ENCODE measurements at regions not wholly inside any gene's neighbourhood (a gene's known extent, or its start where the extent isn't known, plus 50 kb on each side); places are given as distances from the start of the nearest gene placed in this dataset.

DNA sequence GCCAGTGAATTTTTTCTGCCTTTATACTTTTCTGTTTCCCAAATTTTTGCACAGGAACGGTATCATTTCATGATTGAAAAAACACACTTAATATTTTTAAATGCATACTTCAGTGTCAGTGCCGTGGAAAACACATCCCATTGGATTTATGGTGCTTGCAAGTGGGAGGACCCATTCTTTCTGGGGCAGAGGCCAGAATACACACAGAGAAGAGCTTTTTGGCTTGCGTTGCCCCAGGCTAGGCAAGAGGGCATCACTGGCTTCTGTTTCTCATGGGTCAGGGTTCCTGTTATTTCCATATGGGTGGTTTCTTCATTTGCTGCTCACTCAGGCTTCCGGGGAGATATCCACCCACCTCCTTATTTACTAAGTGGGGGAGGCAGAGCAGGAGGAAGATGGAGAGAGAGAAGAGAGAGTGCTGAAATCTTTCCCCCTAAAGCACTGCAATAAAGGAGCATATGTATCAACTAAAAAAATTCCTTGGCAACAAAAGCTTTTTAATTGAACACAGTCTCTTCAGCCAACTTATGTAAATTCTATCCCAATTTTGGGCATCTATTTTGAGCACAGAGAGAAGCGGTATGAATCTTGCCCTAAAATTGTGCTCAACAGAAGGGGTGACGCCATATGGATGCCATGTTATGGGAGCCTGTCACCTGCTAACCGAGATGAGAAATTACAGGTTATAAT is 66.0 kb upstream of the KIRREL3 start:
- H3K27me3 ChIP-seq (ENCODE audit: control insufficient read depth, low read length): no peaks in the 10 kb centered on the region
- no peaks in the 10 kb centered on the region for H3K9me3 ChIP-seq (ENCODE audit: control insufficient read depth, insufficient read depth, low read length)
- no peaks in the 10 kb centered on the region for H3K79me2 ChIP-seq (ENCODE audit: control insufficient read depth, low read length)
- H3K4me1 ChIP-seq (ENCODE audit: control insufficient read depth, low read length): no peaks in the 10 kb centered on the region
- H3K27ac ChIP-seq (ENCODE audit: low read depth, low read length): no peak overlapping the region
- no peaks in the 10 kb centered on the region for H3F3A ChIP-seq (ENCODE audit: control insufficient read depth, insufficient read depth)
- H3K4me2 ChIP-seq (ENCODE audit: low read length): no peak overlapping the region
- H3K36me3 ChIP-seq (ENCODE audit: control insufficient read depth, low read length): no peaks in the 10 kb centered on the region
- no peaks in the 10 kb centered on the region for H4K20me1 ChIP-seq (ENCODE audit: control insufficient read depth, insufficient read depth, low read depth, low read length)
- H3K4me3 ChIP-seq (ENCODE audit: low read length): no peak overlapping the region
- H3K9me2 ChIP-seq (replicated peaks; ENCODE audit: control insufficient read depth, low read length): no peaks in the 10 kb centered on the region
- no peak for TF ChIP-seq CTCF (IDR thresholded peaks at IDR 0.05; ENCODE audit: low read depth, low read length, poor library complexity, severe bottlenecking)
- TF ChIP-seq EZH2phosphoT487 (IDR thresholded peaks at IDR 0.05; ENCODE audit: borderline replicate concordance, low read length): no peak

GRCh38 chr11:127063241-127063640 is 62.7 kb upstream of the KIRREL3 start:
- H3K4me2 ChIP-seq (ENCODE audit: low read length): no peak overlapping the region
- no peaks in the 10 kb centered on the region for H3K9me2 ChIP-seq (replicated peaks; ENCODE audit: control insufficient read depth, low read length)
- H3K79me2 ChIP-seq (ENCODE audit: control insufficient read depth, low read length): no peaks in the 10 kb centered on the region
- no peak overlapping the region for H3K27ac ChIP-seq (ENCODE audit: low read depth, low read length)
- H3F3A ChIP-seq (ENCODE audit: control insufficient read depth, insufficient read depth): no peaks in the 10 kb centered on the region
- no peaks in the 10 kb centered on the region for H4K20me1 ChIP-seq (ENCODE audit: control insufficient read depth, insufficient read depth, low read depth, low read length)
- no peaks in the 10 kb centered on the region for H3K27me3 ChIP-seq (ENCODE audit: control insufficient read depth, low read length)
- TF ChIP-seq EZH2phosphoT487 (IDR thresholded peaks at IDR 0.05; ENCODE audit: borderline replicate concordance, low read length): no peak
- TF ChIP-seq CTCF (IDR thresholded peaks at IDR 0.05; ENCODE audit: low read depth, low read length, poor library complexity, severe bottlenecking): no peak
- H3K36me3 ChIP-seq (ENCODE audit: control insufficient read depth, low read length): no peaks in the 10 kb centered on the region
- no peak overlapping the region for H3K4me3 ChIP-seq (ENCODE audit: low read length)
- H3K9me3 ChIP-seq (ENCODE audit: control insufficient read depth, insufficient read depth, low read length): no peaks in the 10 kb centered on the region
- H3K4me1 ChIP-seq (ENCODE audit: control insufficient read depth, low read length): no peaks in the 10 kb centered on the region

DNA sequence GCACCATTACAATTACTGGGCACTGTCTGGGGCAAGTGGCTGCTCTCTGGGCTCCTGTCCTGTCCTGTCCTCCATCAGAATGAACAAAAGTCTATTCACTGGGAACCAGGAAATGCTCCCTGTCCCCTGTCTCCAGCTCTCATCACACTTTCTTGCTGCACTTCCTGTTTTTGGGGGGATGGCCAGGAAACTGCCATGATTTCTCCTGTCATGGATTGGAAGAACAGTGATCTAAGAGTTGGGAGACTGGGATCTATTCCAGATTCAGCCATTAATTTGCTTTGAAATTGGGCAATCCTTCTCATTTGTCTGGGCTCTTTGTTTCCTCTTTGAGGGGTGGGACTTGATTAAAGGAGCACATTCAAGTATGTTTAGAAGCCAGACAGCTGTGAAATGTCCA is 61.4 kb upstream of the KIRREL3 start:
- Histone ChIP-seq H3K27me3 (ENCODE audit: control insufficient read depth, low read length) (no peaks in the 10 kb centered on the region), H3K9me3 (ENCODE audit: control insufficient read depth, insufficient read depth, low read length) (no peaks in the 10 kb centered on the region), H3K4me3 (ENCODE audit: low read length) (no peak overlapping the region), H3K79me2 (ENCODE audit: control insufficient read depth, low read length) (no peaks in the 10 kb centered on the region), H3K9me2 (replicated peaks; ENCODE audit: control insufficient read depth, low read length) (no peaks in the 10 kb centered on the region), H3K27ac (ENCODE audit: low read depth, low read length) (no peak overlapping the region), H4K20me1 (ENCODE audit: control insufficient read depth, insufficient read depth, low read depth, low read length) (no peaks in the 10 kb centered on the region), H3F3A (ENCODE audit: control insufficient read depth, insufficient read depth) (no peaks in the 10 kb centered on the region), H3K36me3 (ENCODE audit: control insufficient read depth, low read length) (no peaks in the 10 kb centered on the region), H3K4me1 (ENCODE audit: control insufficient read depth, low read length) (no peaks in the 10 kb centered on the region), H3K4me2 (ENCODE audit: low read length) (no peak overlapping the region)
- no peak for TF ChIP-seq EZH2phosphoT487 (IDR thresholded peaks at IDR 0.05; ENCODE audit: borderline replicate concordance, low read length)
- TF ChIP-seq CTCF (IDR thresholded peaks at IDR 0.05; ENCODE audit: low read depth, low read length, poor library complexity, severe bottlenecking): no peak

Data from DOHH2 (cell line).